CD4-positive, alpha-beta T cell treated with Interleukin-6 for 4 hours (primary cell): ENCODE measurements at regions not wholly inside any gene's neighbourhood (a gene's known extent, or its start where the extent isn't known, plus 50 kb on each side); places are given as distances from the start of the nearest gene placed in this dataset.
"Not testable (repeated sequence)": the region's sequence is repeated elsewhere in the genome, so short reads cannot be mapped to it uniquely, and the experiment has no call there.

ENCODE experiments used
- DNase-seq: peaks from one replicate; pipeline ENCODE4 v3.0.0-alpha.2; 2020; ENCODE audit warnings: mixed read lengths

GRCh38 chr3:4158329-4158728, 144.8 kb upstream of the SETMAR start:
- no peak for DNase-seq

- no peak for DNase-seq
Observed at GRCh38 chr3:4162096-4162495, 141.1 kb upstream of the SETMAR start.

GRCh38 chr3:4163011-4163410, 140.2 kb upstream of the SETMAR start:
- DNase-seq: no peak

GRCh38 chr3:4166540-4166939, 136.6 kb upstream of the SETMAR start:
- DNase-seq: no peak

GRCh38 chr3:4167230-4167629, 135.9 kb upstream of the SETMAR start:
- not testable (repeated sequence) for DNase-seq

GRCh38 chr3:4174791-4175190, 128.4 kb upstream of the SETMAR start:
- DNase-seq: no peak

GRCh38 chr3:4191971-4192370, 111.2 kb upstream of the SETMAR start:
- no peak for DNase-seq

GRCh38 chr3:4195006-4195405, 108.2 kb upstream of the SETMAR start:
- no peak for DNase-seq

- no peak for DNase-seq
Observed at GRCh38 chr3:4196506-4197147, 106.5 kb upstream of the SETMAR start.

GRCh38 chr3:4197670-4198069, 105.5 kb upstream of the SETMAR start:
- DNase-seq: no peak

GRCh38 chr3:4198491-4198890, 104.7 kb upstream of the SETMAR start:
- no peak for DNase-seq

- DNase-seq: not testable (repeated sequence)
Observed at GRCh38 chr3:4204776-4205175, 98.4 kb upstream of the SETMAR start.

- DNase-seq: no peak
Observed at GRCh38 chr3:4207672-4208071, 95.5 kb upstream of the SETMAR start.

- no peak for DNase-seq
Observed at GRCh38 chr3:4208556-4208955, 94.6 kb upstream of the SETMAR start.

GRCh38 chr3:4211610-4212009, 91.6 kb upstream of the SETMAR start:
- no peak for DNase-seq

- DNase-seq: not testable (repeated sequence)
Observed at GRCh38 chr3:4213420-4213819, 89.7 kb upstream of the SETMAR start.

GRCh38 chr3:4216974-4217373, 86.2 kb upstream of the SETMAR start:
- not testable (repeated sequence) for DNase-seq

GRCh38 chr3:4218456-4219226, 84.5 kb upstream of the SETMAR start:
- no peak for DNase-seq

- no peak for DNase-seq
Observed at GRCh38 chr3:4219227-4219568, 84.0 kb upstream of the SETMAR start.

- no peak for DNase-seq
Observed at GRCh38 chr3:4220065-4220464, 83.1 kb upstream of the SETMAR start.

- no peak for DNase-seq
Observed at GRCh38 chr3:4222574-4223175, 80.5 kb upstream of the SETMAR start.

GRCh38 chr3:4223777-4224176, 79.4 kb upstream of the SETMAR start:
- DNase-seq: no peak

- DNase-seq: no peak
Observed at GRCh38 chr3:4224331-4224730, 78.8 kb upstream of the SETMAR start.

- DNase-seq: no peak
Observed at GRCh38 chr3:4225005-4225471, 78.1 kb upstream of the SETMAR start.
